DLD1 (cell line): ENCODE measurements at regions not wholly inside any gene's neighbourhood (a gene's known extent, or its start where the extent isn't known, plus 50 kb on each side); places are given as distances from the start of the nearest gene placed in this dataset.
"Not testable (repeated sequence)": the region's sequence is repeated elsewhere in the genome, so short reads cannot be mapped to it uniquely, and the experiment has no call there.

Source experiments
- in situ Hi-C: cut with HindIII; loops from 2 replicates; pipeline ENCODE4 v1.10.0; 2017; ENCODE audit warnings: low sequenced_read_pairs

DNA sequence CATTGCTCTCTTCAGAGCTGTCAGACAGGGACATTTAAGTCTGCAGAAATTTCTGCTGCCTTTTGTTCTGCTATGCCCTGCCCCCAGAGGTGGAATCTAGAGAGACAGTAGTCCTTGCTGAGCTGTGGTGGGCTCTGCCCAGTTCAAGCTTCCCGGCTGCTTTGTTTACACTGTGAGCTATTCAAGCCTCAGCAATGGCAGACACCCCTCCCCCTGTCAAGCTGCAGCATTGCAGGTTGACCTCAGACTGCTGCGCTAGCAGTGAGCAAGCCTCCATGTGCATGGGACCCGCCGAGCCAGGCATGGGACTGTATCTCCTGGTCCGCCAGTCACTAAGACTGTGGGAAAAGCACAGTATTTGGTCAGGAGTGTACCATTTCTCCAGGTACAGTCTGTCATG lies 53.6 kb upstream of the MAPK10 start:
- in situ Hi-C loops: not testable (repeated sequence)

- in situ Hi-C loops: no loop called here
Measured at GRCh38 chr4:86414686-86415085, 54.8 kb upstream of the MAPK10 start.

DNA sequence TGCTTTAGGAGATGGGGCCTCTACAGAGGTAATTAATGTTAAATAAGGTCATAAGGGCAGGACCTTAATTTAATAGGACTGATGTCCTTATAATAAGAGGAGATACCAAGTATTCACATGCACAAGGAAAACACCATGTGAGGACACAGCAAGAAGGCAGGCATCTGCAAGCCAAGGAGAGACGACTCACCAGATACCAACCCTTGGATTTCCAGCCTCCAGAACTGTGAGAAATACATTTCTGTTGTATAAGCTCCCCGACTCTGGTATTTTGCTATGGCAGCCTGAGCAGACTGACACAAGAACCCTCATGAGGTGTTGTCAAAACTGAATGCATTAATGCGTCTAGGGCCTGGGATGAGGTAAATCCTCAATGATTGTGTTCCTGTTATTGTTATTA lies 56.2 kb upstream of the MAPK10 start:
- in situ Hi-C loops: no loop called here

DNA sequence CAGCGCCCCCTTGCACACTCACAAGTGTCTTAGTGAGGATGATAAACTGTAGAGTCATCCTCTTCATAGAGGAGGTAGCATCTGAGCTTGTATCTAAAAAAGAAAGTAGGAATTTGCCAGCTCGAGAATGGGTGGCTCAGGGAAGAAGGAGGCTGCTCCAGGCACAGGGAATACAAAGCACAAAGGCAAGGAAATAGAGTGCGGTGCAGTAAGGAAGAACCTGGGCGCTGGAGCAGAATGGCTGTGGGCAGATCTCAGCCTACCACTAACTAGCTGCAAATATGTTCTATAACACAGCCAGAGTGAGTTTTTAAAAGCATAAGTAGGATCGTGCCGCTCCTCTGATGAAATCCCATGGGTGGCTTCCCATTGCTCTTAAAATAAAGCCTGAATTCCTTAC lies 61.6 kb upstream of the MAPK10 start:
- in situ Hi-C loops: no loop called here

DNA sequence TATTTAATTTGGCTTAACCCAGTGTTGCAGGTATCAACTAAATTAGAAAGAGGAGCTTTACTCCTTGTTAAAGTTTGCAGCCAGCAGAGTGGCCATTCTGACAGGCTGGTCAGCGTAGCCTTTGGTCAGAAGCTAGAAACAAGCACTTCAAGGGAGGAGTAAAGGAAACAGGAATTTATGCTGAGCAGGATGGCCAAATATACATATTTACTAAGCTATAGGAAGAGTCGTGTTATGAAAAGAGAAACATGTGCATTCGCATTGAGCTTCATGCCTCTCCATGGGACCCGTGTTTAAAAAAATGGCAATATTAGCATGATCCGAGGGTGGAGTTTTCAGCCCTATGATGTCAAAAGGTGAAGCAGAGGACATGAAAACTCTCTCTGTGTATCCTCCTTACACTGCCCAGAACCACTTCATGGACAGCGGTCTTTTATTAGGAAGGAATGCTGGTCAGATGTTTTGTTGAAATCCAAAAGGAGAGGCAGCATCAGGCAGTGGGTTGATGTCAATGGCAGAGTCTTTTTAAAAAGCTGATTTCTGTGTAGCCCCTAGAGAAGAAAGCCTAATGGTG lies 71.8 kb upstream of the MAPK10 start:
- in situ Hi-C loops: no loop called here

- in situ Hi-C loops: no loop called here
Measured at GRCh38 chr4:86432559-86433134, 72.8 kb upstream of the MAPK10 start.

DNA sequence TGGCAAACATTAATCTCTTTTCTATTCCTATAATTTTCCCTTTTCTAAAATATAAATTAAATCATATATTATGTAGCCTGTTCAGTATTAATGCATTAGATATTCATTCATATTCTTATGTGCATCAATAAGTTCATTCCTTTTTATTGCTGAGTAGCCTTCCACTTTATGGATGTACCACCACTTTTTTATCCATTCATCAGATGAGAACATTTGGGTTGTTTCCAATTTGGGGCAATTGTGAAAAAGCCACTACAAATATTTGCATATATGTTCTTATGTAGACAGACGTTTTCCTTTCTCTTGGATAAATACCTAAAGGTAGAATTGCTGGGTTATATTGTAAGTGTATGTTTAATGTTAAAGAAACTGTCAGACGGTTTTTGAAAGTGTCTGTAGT lies 79.4 kb upstream of the MAPK10 start:
- in situ Hi-C loops: no loop called here

DNA sequence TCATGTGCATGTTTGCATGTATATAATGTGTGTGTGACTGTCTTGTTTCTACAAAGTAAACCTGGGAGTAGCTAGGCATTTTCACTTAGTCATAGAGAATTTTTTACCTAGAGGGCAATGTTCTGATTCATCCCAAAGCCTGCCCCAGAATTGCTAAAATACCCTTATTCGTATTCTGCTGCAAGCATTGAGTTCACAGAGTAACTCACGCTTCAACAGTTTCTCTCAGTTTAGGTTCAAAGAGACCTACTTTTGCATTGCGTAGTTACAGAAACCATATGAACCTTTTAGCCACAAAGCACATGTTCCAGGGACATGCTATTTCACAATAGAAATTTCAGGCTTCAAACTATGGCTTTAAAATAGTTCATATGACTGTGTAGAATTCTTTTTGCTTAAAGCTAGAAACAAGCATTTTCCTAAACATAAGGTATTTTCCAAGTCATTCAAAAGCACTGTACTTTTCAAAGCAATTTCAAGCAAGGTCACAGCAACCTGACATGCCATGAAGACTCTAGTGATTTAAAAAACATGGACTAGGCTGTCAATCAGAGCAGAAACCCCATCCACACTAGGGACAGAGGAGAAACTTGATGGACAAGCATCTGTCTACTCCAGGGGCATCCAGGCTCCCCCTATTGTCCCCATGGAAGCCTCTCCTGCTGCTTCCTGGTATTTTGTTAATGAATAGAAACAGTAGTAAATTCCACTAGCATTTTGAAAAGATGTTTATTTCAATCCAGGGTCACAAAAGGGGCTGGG lies 81.5 kb upstream of the MAPK10 start:
- in situ Hi-C loops: no loop called here

GRCh38 chr4:86442881-86443280 lies 83.0 kb upstream of the MAPK10 start:
- in situ Hi-C loops: no loop called here

- in situ Hi-C loops: no loop called here
Measured at GRCh38 chr4:86443495-86443894, 83.6 kb upstream of the MAPK10 start.

DNA sequence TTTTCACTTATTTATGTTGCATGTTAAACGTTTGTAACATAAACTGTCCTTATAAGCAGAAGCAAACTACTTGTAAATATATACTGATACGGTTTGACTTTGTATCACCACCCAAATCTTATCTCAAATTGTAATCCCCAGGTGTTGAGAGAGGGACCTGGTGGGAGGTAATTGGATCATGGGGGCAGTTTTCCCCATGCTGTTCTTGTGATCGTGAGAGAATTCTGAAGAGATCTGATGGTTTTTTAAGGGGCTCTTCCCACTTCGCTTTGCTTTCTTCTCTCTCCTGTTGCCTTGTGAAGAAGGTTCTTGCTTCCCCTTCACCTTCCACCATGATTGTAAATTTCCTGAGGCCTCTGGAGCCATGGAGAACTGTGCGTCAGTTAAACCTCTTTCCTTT lies 87.1 kb upstream of the MAPK10 start:
- in situ Hi-C loops: no loop called here

GRCh38 chr4:86448871-86449270 lies 89.0 kb upstream of the MAPK10 start:
- in situ Hi-C loops: no loop called here

DNA sequence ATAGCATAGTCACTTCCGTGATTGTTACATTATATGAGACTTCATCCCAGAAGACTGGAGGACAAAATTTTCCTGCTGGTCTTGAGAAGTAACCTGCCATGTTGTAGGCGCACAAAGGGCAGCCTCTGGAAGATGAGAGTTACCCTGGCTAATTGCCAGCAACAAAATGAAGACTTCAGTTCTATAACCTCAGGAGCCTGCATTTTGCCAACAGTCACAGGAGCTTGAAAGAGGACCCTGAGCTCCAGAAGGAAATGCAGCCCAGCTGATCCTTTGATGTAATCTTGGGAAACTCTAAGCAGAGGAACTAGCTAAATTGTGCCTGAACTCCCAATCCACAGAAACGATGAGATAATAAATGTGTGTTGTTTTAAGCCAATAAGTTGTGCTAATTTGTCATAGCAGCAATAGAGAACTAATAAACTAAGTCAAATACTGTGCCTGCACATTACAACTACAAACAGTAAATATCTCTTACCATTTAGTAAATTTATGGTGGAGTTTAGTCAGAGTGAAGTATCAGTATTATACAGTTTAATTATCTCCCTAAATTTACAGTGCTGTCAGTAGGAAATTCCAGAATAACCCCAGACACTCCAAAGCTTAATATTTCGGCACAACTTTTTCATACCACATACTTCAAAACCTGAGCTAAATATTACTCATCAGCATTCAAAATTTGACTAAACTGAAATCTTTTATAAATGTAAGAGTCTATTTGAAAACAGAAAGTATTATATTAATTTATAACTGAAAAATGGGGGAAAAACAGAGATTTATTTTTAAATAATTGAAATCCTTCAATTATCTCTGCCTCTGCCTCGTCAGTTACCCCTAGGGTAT lies 90.1 kb upstream of the MAPK10 start:
- in situ Hi-C loops: no loop called here

- in situ Hi-C loops: no loop called here
Measured at GRCh38 chr4:86450861-86451260, 91.0 kb upstream of the MAPK10 start.

- in situ Hi-C loops: no loop called here
Measured at GRCh38 chr4:86451560-86452330, 91.9 kb upstream of the MAPK10 start.

DNA sequence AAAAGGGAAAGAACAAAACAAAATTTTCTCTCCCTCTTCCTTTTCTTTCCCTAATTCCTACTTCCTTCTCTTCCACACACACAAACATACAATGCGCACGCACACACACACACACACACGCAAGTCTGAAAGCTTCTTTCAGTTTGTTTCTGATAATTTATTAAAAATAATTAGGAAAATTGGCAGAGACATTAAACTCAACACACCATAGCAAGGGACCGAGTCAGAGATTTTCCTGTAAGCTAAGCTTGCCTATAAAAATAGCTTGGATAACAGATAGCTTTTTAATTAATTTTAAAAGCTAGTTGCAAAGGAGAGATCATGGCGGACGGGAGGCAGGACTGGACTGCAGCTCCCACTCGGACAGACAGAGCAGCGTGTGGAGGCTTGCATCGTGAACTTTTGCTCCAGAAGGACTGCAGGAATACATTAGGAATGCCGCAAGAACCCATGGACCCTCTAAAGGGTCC lies 92.6 kb upstream of the MAPK10 start:
- in situ Hi-C loops: no loop called here

GRCh38 chr4:86452924-86453531 lies 93.2 kb upstream of the MAPK10 start:
- in situ Hi-C loops: no loop called here

DNA sequence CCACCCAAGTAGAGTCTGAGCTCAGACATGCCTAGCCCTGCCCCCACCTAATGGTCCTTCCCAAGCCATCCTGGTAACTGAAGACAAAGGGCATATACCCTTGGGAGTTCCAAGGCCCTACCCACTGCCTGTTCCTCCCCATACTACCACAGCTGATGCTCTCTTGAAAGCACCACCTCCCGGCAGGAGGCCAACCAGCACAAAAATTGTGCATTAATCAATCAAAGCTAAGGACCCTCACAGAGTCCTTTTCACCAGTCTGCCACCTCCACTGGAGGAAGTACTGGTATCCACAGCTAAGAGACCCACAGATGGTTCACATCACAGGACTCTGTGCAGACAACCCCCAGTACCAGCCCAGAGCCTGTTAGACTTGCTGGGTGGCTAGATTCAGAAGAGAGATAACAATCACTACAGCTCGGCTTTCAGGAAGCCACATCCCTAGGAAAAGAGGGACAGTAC lies 93.8 kb upstream of the MAPK10 start:
- in situ Hi-C loops: not testable (repeated sequence)

- in situ Hi-C loops: no loop called here
Measured at GRCh38 chr4:86461849-86462248, 102.0 kb upstream of the MAPK10 start.

- in situ Hi-C loops: no loop called here
Measured at GRCh38 chr4:86472377-86473019, 112.6 kb upstream of the MAPK10 start.
